ENCODE measurements at regions not wholly inside any gene's neighbourhood (a gene's known extent, or its start where the extent isn't known, plus 50 kb on each side); places are given as distances from the start of the nearest gene placed in this dataset.
"Not testable (repeated sequence)": the region's sequence is repeated elsewhere in the genome, so short reads cannot be mapped to it uniquely, and the experiment has no call there.

DNA sequence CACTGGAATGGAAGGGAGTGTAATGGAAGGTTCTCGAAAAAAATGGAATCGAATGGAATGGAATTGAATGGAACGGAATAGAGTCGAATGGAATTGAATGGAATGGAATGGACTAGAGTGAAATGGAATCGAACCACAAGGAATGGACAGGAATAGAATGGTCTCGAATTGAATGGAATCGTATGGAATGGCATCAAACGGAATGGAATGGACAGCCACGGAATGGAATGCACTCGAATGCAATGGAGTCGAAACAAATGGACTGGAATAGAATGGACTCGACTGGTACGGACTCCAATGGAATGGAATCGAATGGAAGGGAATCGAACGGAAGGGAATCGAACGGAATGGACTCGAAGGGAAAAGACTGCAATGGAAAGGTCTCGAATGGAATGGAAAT lies 31055.5 kb downstream of the CDY1 start:
- ATAC-seq, H3K27ac Mint-ChIP-seq, H3K27me3 Mint-ChIP-seq, DNase-seq, H3K4me3 Mint-ChIP-seq, H3K4me1 Mint-ChIP-seq: not testable (repeated sequence)
- H3K9me3 Mint-ChIP-seq, result peaks cover 14 to 21% of the 10 kb centered on the region in 2 donors

GRCh38 chrY:56678046-56678626 lies 31056.2 kb downstream of the CDY1 start:
- H3K4me3 Mint-ChIP-seq, H3K27ac Mint-ChIP-seq, H3K4me1 Mint-ChIP-seq, DNase-seq, H3K27me3 Mint-ChIP-seq, ATAC-seq: not testable (repeated sequence)
- H3K9me3 Mint-ChIP-seq, result peaks cover 14 to 21% of the 10 kb centered on the region in 2 donors

DNA sequence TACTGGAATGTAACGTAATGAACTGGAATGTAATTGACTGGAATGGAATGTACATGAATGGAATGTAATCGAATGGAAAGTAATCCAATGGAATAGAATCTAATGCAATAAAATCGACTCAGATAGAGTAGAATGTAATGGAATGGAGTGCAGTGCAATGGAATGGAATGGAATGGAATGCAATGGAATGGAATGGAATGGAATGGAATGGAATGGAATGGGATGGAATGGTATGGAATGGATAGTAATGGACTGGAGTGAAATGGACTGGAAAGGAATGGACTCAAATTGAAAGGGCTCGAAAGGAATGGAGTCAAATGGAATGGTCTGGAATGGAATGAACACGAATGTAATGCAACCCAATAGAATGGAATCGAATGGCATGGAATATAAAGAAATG lies 31063.5 kb downstream of the CDY1 start:
- H3K27me3 Mint-ChIP-seq, ATAC-seq, H3K4me3 Mint-ChIP-seq, H3K27ac Mint-ChIP-seq, H3K9me3 Mint-ChIP-seq, H3K4me1 Mint-ChIP-seq: not testable (repeated sequence)
- DNase-seq, result peak; percentile 24 to 33

Data from stimulated activated naive CD8-positive, alpha-beta T cell treated with anti-CD3 and anti-CD28 coated beads, Interleukin-15, amount 100 ng/mL, for 72 hours (primary cell).